ENCODE measurements at regions not wholly inside any gene's neighbourhood (a gene's known extent, or its start where the extent isn't known, plus 50 kb on each side); places are given as distances from the start of the nearest gene placed in this dataset.
"Not testable (repeated sequence)": the region's sequence is repeated elsewhere in the genome, so short reads cannot be mapped to it uniquely, and the experiment has no call there.

DNA sequence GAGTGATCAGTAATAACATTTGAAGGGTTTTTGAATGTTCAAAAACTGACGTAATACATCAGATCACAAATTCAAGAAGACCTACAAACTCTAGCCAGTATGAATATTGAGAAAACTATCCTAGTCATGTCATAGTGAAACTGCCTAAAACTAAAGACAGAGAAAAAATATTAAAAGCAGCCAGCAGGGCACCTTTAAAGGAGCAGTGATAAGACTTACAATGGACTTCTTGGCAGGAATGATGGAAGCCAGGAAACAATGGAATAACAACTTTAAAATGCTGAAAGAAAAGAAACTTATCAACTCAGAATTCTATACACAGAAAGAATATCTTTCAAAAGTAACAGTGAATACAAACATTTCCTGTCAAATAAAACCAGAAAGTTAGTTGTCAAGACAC is 78.3 kb upstream of the CTBP2 start:
- Histone ChIP-seq H3K27me3 (ENCODE audit: control insufficient read depth, insufficient read depth, low read length) (no peaks in the 10 kb centered on the region), H3K4me3 (ENCODE audit: low read depth, low read length) (no peak overlapping the region), H3K4me1 (ENCODE audit: control insufficient read depth, insufficient read depth, low read length, poor library complexity, severe bottlenecking) (no peaks in the 10 kb centered on the region), H3K27ac (ENCODE audit: insufficient read depth, low read length, poor library complexity, severe bottlenecking) (no peak overlapping the region), H3K36me3 (ENCODE audit: control insufficient read depth, insufficient read depth, low read length) (no peaks in the 10 kb centered on the region), H3K9me3 (ENCODE audit: control insufficient read depth in 2 of 2, low read length in 2 of 2) (peaks cover 0 to 2% of the 10 kb centered on the region in 2 experiments)
- Mint-ChIP-seq H3K27ac (no peak overlapping the region), H3K27me3 (peaks cover 4% of the 10 kb centered on the region), H3K9me3 (peaks cover 0 to 25% (median 9%) of the 10 kb centered on the region in 7 donors), H3K4me3 (no peak overlapping the region), H3K4me1 (no peaks in the 10 kb centered on the region), H3K36me3 (no peaks in the 10 kb centered on the region)
- DNase-seq (no peak), ATAC-seq (ENCODE audit: low read depth in 2 of 2) (no peak)

DNA sequence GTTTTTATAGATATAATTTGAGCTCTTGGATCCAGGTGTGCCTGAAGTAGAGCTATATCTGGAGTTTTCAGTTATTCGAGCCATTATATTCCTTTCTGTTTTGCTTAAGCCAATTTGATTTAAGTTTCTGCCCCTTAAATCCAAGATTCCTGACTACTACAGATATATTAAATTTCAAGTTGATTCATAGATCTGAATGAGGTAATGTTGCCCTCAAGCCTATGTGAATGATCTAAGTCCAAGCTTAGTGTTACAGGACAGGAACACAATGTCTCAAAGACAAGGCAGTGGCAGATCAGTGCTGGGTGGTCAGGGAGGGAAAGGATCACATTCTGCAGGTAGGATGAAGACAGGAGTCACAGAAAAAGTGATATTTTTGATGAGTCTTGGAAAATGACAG is 75.7 kb upstream of the CTBP2 start:
- Mint-ChIP-seq H3K36me3 (no peaks in the 10 kb centered on the region), H3K9me3 (peaks cover 0 to 25% (median 10%) of the 10 kb centered on the region in 7 donors), H3K4me1 (no peaks in the 10 kb centered on the region), H3K27ac (no peak overlapping the region), H3K27me3 (peaks cover 4% of the 10 kb centered on the region), H3K4me3 (peak overlapping the region in 1 of 4 donors; percentile 89)
- DNase-seq: no peak
- Histone ChIP-seq H3K4me3 (ENCODE audit: low read depth, low read length) (no peak overlapping the region), H3K27me3 (ENCODE audit: control insufficient read depth, insufficient read depth, low read length) (no peaks in the 10 kb centered on the region), H3K9me3 (ENCODE audit: control insufficient read depth in 2 of 2, low read length in 2 of 2) (peaks cover 0 to 2% of the 10 kb centered on the region in 2 experiments), H3K27ac (ENCODE audit: insufficient read depth, low read length, poor library complexity, severe bottlenecking) (no peak overlapping the region), H3K4me1 (ENCODE audit: control insufficient read depth, insufficient read depth, low read length, poor library complexity, severe bottlenecking) (no peaks in the 10 kb centered on the region), H3K36me3 (ENCODE audit: control insufficient read depth, insufficient read depth, low read length) (no peaks in the 10 kb centered on the region)
- ATAC-seq (ENCODE audit: low read depth in 2 of 2): no peak

DNA sequence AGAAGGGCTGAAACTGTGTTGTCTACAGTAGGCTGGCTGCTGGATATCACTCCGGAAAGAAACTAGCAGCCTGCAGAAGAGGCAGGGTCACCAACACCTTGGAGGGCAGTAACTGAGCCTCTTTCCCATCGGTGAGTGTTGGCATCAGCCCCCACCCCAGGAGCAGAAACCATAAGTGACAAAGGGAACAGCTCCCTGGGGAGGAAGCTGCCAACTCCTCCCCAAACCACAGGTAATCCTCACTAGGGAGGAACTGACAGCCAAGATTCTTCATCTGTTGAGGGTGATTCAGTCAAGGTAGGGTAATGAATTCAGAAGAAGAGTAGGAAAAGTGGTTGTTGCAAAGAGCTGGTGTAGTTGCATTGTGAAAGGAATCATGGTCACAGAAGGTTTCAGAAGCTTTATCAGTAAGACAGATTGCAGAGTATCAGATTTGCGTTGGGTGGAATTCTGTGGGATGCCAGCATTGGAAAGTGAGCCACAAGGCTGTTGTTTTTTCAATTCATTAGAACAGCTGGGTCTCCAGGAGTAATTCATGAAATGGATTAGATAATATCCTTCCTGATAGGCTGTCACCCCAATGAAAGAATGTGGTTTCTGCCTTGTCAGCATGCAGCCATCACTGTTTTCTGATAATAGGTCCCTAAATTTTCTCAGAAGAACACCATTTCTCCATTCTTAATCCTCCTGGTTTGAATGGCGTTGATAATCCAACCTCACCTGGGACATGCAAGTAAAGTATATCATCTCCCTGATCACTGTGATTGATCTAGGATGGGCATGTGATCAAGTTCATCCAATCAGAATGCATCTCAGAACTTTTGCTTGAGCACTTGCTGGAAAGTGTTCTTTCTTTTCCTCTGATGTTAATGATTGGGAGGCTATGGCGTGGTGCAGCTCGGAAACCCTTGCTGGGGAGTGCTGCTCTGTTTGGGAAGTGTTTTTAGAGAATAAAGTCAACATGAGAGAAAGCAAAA is 75.0 kb upstream of the CTBP2 start:
- H3K27me3 Mint-ChIP-seq: peaks cover 4% of the 10 kb centered on the region
- Histone ChIP-seq H3K9me3 (ENCODE audit: control insufficient read depth in 2 of 2, low read length in 2 of 2) (peaks cover 0 to 2% of the 10 kb centered on the region in 2 experiments), H3K4me3 (ENCODE audit: low read depth, low read length) (no peak overlapping the region), H3K4me1 (ENCODE audit: control insufficient read depth, insufficient read depth, low read length, poor library complexity, severe bottlenecking) (no peaks in the 10 kb centered on the region), H3K36me3 (ENCODE audit: control insufficient read depth, insufficient read depth, low read length) (no peaks in the 10 kb centered on the region), H3K27ac (ENCODE audit: insufficient read depth, low read length, poor library complexity, severe bottlenecking) (no peak overlapping the region), H3K27me3 (ENCODE audit: control insufficient read depth, insufficient read depth, low read length) (no peaks in the 10 kb centered on the region)
- H3K36me3 Mint-ChIP-seq: no peaks in the 10 kb centered on the region
- ATAC-seq (ENCODE audit: low read depth in 2 of 2) (no peak), DNase-seq (no peak)
- peaks cover 0 to 25% (median 10%) of the 10 kb centered on the region in 7 donors for H3K9me3 Mint-ChIP-seq
- no peaks in the 10 kb centered on the region for H3K4me1 Mint-ChIP-seq
- H3K4me3 Mint-ChIP-seq: no peak overlapping the region
- no peak overlapping the region for H3K27ac Mint-ChIP-seq

DNA sequence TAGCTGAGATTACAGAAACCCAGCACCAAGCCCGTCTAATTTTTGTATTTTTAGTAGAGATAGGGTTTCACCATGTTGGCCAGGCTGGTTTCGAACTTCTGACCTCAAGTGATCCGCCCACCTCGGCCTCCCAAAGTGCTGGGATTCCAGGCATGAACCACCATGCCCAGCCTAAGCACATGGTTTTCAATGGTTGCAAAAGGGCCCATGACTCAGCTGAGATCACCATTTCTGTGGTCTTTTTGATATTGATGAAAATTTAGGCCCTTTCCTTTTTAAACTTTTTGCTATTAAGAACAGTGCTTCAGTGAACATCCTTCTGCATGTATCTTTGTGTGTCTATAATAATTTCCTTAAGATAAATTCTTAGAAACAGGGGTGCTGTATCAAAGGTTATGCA is 74.2 kb upstream of the CTBP2 start:
- not testable (repeated sequence) for H3K27me3 Mint-ChIP-seq; H3K27ac Mint-ChIP-seq; H3K27ac ChIP-seq (ENCODE audit: insufficient read depth, low read length, poor library complexity, severe bottlenecking); ATAC-seq (ENCODE audit: low read depth in 2 of 2); H3K36me3 Mint-ChIP-seq; H3K36me3 ChIP-seq (ENCODE audit: control insufficient read depth, insufficient read depth, low read length); H3K4me3 Mint-ChIP-seq; H3K9me3 ChIP-seq (ENCODE audit: control insufficient read depth in 2 of 2, low read length in 2 of 2); H3K4me1 Mint-ChIP-seq; H3K27me3 ChIP-seq (ENCODE audit: control insufficient read depth, insufficient read depth, low read length); H3K4me1 ChIP-seq (ENCODE audit: control insufficient read depth, insufficient read depth, low read length, poor library complexity, severe bottlenecking); DNase-seq; H3K4me3 ChIP-seq (ENCODE audit: low read depth, low read length)
- peaks cover 0 to 25% (median 10%) of the 10 kb centered on the region in 7 donors for H3K9me3 Mint-ChIP-seq

DNA sequence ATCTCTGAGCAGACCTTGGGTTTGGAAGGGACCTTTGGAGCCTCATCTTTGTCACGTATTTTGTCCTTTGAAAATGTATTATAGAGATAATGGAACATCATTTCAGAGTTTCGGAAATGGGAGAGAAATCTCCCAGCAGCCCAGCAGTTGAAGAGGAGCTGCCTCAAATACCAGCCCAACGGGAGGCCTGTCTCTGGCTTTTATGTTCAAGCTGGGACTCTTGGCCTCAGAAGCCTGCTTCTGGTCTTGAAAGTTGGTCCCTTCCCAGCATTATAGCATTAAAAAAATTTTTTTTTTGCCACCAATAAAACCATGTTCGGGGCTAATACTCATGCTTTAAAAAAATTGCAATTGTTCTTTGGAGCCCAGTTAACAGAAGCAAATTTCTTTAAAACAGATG is 73.4 kb upstream of the CTBP2 start:
- Mint-ChIP-seq H3K4me1 (no peaks in the 10 kb centered on the region), H3K9me3 (peaks cover 0 to 19% (median 8%) of the 10 kb centered on the region in 7 donors), H3K27me3 (peaks cover 4% of the 10 kb centered on the region), H3K27ac (no peak overlapping the region), H3K4me3 (no peak overlapping the region), H3K36me3 (no peaks in the 10 kb centered on the region)
- Histone ChIP-seq H3K36me3 (ENCODE audit: control insufficient read depth, insufficient read depth, low read length) (no peaks in the 10 kb centered on the region), H3K9me3 (ENCODE audit: control insufficient read depth in 2 of 2, low read length in 2 of 2) (no peaks in the 10 kb centered on the region), H3K27ac (ENCODE audit: insufficient read depth, low read length, poor library complexity, severe bottlenecking) (no peak overlapping the region), H3K4me1 (ENCODE audit: control insufficient read depth, insufficient read depth, low read length, poor library complexity, severe bottlenecking) (no peaks in the 10 kb centered on the region), H3K27me3 (ENCODE audit: control insufficient read depth, insufficient read depth, low read length) (no peaks in the 10 kb centered on the region), H3K4me3 (ENCODE audit: low read depth, low read length) (no peak overlapping the region)
- ATAC-seq (ENCODE audit: low read depth in 2 of 2) (no peak), DNase-seq (no peak)

DNA sequence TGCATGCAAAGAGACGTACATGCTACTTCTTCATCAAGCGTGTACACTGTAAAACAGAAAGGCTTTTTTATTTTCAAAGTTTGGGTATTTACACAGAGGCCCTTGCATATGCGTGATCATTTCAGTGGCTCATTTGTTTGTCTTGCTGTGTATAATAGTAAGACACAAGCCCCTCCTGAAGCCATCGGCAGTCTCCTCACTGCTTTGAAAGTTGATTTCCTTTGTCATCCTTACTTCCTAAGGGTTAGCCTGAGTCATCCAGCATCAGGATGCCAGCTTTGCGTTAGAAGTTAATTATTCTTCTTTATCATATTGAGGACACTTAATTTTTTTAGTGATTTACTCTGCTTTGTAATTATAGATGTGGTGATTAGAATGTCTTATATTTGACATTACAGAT is 72.5 kb upstream of the CTBP2 start:
- H3K4me3 Mint-ChIP-seq: no peak overlapping the region
- H3K27ac Mint-ChIP-seq: no peak overlapping the region
- H3K36me3 ChIP-seq (ENCODE audit: control insufficient read depth, insufficient read depth, low read length): no peaks in the 10 kb centered on the region
- H3K27ac ChIP-seq (ENCODE audit: insufficient read depth, low read length, poor library complexity, severe bottlenecking): no peak overlapping the region
- no peaks in the 10 kb centered on the region for H3K9me3 ChIP-seq (ENCODE audit: control insufficient read depth in 2 of 2, low read length in 2 of 2)
- H3K27me3 ChIP-seq (ENCODE audit: control insufficient read depth, insufficient read depth, low read length): no peaks in the 10 kb centered on the region
- H3K4me1 Mint-ChIP-seq: no peaks in the 10 kb centered on the region
- DNase-seq (no peak), ATAC-seq (ENCODE audit: low read depth in 2 of 2) (no peak)
- peaks cover 4% of the 10 kb centered on the region for H3K27me3 Mint-ChIP-seq
- no peaks in the 10 kb centered on the region for H3K36me3 Mint-ChIP-seq
- H3K4me3 ChIP-seq (ENCODE audit: low read depth, low read length): no peak overlapping the region
- peaks cover 0 to 10% (median 3%) of the 10 kb centered on the region in 7 donors for H3K9me3 Mint-ChIP-seq
- H3K4me1 ChIP-seq (ENCODE audit: control insufficient read depth, insufficient read depth, low read length, poor library complexity, severe bottlenecking): no peaks in the 10 kb centered on the region

DNA sequence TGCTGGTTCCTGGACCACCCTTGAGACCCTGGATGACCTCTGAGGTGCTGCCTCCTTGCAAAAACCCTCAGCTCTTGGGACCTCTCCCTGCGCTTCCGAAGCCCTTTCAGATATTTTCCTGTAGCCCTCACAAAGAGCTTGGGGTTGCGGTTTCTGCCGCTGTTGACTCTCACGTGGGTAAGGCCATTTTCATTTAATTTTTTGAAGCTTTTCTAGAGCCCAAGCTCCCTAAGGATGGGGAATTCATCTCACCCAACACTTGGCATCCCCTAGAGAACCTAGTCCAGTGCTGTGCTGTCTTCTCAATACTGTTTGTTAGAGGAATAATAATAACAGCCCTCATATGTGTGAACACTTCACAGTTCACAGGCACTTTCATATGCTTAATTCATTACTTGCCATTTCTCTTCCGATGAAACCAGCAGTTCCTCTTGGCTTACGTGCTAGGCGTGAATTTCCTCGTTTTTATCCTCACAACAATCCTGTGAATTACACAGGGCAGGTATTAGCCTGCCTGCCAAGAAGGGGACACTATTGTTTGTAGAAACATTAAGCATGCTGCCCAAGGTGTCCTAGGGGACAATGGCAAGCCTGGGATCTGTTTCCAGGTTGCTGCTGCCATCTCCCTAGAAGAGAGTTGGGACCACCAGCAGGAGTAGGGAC is 71.6 kb upstream of the CTBP2 start:
- Mint-ChIP-seq H3K4me3 (no peak overlapping the region), H3K4me1 (no peaks in the 10 kb centered on the region), H3K27me3 (no peaks in the 10 kb centered on the region), H3K36me3 (no peaks in the 10 kb centered on the region), H3K27ac (no peak overlapping the region), H3K9me3 (peaks cover 0 to 6% (median 3%) of the 10 kb centered on the region in 7 donors)
- Histone ChIP-seq H3K27ac (ENCODE audit: insufficient read depth, low read length, poor library complexity, severe bottlenecking) (no peak overlapping the region), H3K4me3 (ENCODE audit: low read depth, low read length) (no peak overlapping the region), H3K4me1 (ENCODE audit: control insufficient read depth, insufficient read depth, low read length, poor library complexity, severe bottlenecking) (no peaks in the 10 kb centered on the region), H3K36me3 (ENCODE audit: control insufficient read depth, insufficient read depth, low read length) (no peaks in the 10 kb centered on the region), H3K27me3 (ENCODE audit: control insufficient read depth, insufficient read depth, low read length) (no peaks in the 10 kb centered on the region), H3K9me3 (ENCODE audit: control insufficient read depth in 2 of 2, low read length in 2 of 2) (no peaks in the 10 kb centered on the region)
- DNase-seq (no peak), ATAC-seq (ENCODE audit: low read depth in 2 of 2) (no peak)
